ENCODE measurements at regions not wholly inside any gene's neighbourhood (a gene's known extent, or its start where the extent isn't known, plus 50 kb on each side); places are given as distances from the start of the nearest gene placed in this dataset.

DNA sequence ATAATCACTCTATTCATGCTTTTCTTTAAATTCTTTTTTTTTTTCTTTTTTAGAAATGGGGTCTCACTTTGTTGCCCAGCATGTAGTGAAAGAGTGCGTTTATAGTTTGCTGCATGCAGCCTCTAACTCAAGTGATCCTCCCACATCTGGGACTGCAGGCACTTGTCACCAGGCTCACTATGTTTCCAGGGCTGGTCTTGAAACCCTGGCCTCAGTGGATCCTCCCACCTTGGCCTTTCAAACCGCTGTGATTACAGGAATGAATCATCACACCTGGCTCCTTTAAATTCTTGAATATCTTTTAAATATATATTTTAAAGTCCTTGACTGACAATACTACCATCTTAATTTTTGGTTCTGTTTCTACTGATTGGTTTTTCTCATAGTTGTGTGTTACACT, 591.6 kb upstream of the KCND2 start:
- TF ChIP-seq, protein P1, sequence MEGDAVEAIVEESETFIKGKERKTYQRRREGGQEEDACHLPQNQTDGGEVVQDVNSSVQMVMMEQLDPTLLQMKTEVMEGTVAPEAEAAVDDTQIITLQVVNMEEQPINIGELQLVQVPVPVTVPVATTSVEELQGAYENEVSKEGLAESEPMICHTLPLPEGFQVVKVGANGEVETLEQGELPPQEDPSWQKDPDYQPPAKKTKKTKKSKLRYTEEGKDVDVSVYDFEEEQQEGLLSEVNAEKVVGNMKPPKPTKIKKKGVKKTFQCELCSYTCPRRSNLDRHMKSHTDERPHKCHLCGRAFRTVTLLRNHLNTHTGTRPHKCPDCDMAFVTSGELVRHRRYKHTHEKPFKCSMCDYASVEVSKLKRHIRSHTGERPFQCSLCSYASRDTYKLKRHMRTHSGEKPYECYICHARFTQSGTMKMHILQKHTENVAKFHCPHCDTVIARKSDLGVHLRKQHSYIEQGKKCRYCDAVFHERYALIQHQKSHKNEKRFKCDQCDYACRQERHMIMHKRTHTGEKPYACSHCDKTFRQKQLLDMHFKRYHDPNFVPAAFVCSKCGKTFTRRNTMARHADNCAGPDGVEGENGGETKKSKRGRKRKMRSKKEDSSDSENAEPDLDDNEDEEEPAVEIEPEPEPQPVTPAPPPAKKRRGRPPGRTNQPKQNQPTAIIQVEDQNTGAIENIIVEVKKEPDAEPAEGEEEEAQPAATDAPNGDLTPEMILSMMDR (IDR thresholded peaks at IDR 0.05; ENCODE audit: poor library complexity, severe bottlenecking), result no peak

DNA sequence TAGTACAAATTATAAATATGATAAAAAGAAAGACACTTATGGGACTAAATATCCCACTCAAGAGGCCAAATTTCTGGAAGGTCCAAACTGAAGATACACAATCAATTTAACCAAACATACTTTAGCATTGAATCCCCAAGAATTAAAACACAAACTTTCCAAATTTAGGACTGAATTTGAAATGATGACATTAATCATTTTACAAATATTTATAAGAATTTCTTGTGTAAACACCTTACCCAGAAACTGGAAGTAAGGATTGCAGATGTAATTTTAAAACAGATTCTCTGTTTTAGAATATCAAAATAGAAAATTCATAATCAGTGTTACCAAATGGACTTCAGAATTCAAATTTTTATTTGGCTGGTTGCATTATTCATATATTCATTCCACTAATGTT, 588.2 kb upstream of the KCND2 start:
- DNase-seq (ENCODE audit: low spot score) (no peak), ATAC-seq (ENCODE audit: low read depth) (no peak)
- Histone ChIP-seq H3K36me3 (ENCODE audit: low read depth) (no peaks in the 10 kb centered on the region), H3K4me3 (ENCODE audit: severe bottlenecking) (no peak overlapping the region), H3K27me3 (ENCODE audit: insufficient read depth, poor library complexity, severe bottlenecking) (no peaks in the 10 kb centered on the region), H3K27ac (ENCODE audit: poor library complexity, severe bottlenecking) (no peak overlapping the region), H3K9me3 (ENCODE audit: severe bottlenecking) (no peaks in the 10 kb centered on the region), H3K4me1 (ENCODE audit: insufficient read depth, poor library complexity, severe bottlenecking) (no peaks in the 10 kb centered on the region)
- TF ChIP-seq, protein P1 (IDR thresholded peaks at IDR 0.05; ENCODE audit: poor library complexity, severe bottlenecking), result no peak

More for the DNA sequence above, 591.6 kb upstream of the KCND2 start:
- no peaks in the 10 kb centered on the region for H3K4me1 ChIP-seq (ENCODE audit: insufficient read depth, poor library complexity, severe bottlenecking)
- no peaks in the 10 kb centered on the region for H3K27me3 ChIP-seq (ENCODE audit: insufficient read depth, poor library complexity, severe bottlenecking)
- no peaks in the 10 kb centered on the region for H3K9me3 ChIP-seq (ENCODE audit: severe bottlenecking)
- ATAC-seq (ENCODE audit: low read depth), result no peak
- no peaks in the 10 kb centered on the region for H3K36me3 ChIP-seq (ENCODE audit: low read depth)
- no peak overlapping the region for H3K27ac ChIP-seq (ENCODE audit: poor library complexity, severe bottlenecking)
- no peak for DNase-seq (ENCODE audit: low spot score)
- no peak overlapping the region for H3K4me3 ChIP-seq (ENCODE audit: severe bottlenecking)

DNA sequence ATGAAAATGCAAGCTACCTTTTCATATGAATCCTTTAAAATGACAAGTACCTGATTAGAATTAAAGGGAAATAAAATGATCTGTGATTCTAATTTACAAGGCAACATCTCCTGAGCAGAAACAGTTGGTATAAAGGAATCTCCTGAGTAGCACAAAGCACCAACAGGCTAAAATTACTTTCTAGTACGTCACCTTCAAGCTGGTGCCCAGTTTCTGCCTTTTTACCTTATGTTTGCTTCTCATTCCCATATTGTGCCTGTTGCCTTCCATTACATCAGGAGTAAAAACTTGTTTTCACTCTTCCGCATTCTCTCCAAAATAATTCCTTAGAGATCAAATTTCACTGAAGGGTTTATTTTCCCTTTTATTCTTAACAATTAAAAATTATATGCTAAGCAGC, 587.1 kb upstream of the KCND2 start:
- H3K4me1 ChIP-seq (ENCODE audit: insufficient read depth, poor library complexity, severe bottlenecking), result no peaks in the 10 kb centered on the region
- no peaks in the 10 kb centered on the region for H3K36me3 ChIP-seq (ENCODE audit: low read depth)
- ATAC-seq (ENCODE audit: low read depth) (no peak), DNase-seq (ENCODE audit: low spot score) (no peak)
- TF ChIP-seq, protein P1 (IDR thresholded peaks at IDR 0.05; ENCODE audit: poor library complexity, severe bottlenecking), result no peak
- H3K9me3 ChIP-seq (ENCODE audit: severe bottlenecking), result no peaks in the 10 kb centered on the region
- no peaks in the 10 kb centered on the region for H3K27me3 ChIP-seq (ENCODE audit: insufficient read depth, poor library complexity, severe bottlenecking)
- no peak overlapping the region for H3K4me3 ChIP-seq (ENCODE audit: severe bottlenecking)
- H3K27ac ChIP-seq (ENCODE audit: poor library complexity, severe bottlenecking), result no peak overlapping the region

DNA sequence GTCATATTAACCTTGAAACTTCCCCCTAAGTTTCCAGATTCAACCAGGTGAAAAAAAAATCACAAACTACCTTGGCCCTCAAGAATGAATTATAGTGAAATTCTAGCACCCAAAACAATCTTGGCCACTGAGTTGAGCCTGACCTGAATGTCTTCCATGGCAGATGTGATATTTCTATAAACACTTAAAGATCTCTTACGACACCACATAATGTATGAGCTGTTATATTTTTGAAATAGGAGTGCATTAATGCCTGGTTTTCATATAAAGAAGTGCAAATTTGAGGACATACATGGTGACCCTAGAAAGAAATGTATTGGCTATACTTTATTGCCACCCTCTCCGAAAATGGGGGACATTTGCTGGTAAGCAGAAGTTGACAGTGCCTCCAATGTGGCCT, 584.1 kb upstream of the KCND2 start:
- Histone ChIP-seq H3K4me1 (ENCODE audit: insufficient read depth, poor library complexity, severe bottlenecking) (no peaks in the 10 kb centered on the region), H3K9me3 (ENCODE audit: severe bottlenecking) (no peaks in the 10 kb centered on the region), H3K36me3 (ENCODE audit: low read depth) (no peaks in the 10 kb centered on the region), H3K27ac (ENCODE audit: poor library complexity, severe bottlenecking) (no peak overlapping the region), H3K4me3 (ENCODE audit: severe bottlenecking) (no peak overlapping the region), H3K27me3 (ENCODE audit: insufficient read depth, poor library complexity, severe bottlenecking) (no peaks in the 10 kb centered on the region)
- no peak for DNase-seq (ENCODE audit: low spot score)
- TF ChIP-seq, protein P1 (IDR thresholded peaks at IDR 0.05; ENCODE audit: poor library complexity, severe bottlenecking), result no peak
- ATAC-seq (ENCODE audit: low read depth), result no peak

DNA sequence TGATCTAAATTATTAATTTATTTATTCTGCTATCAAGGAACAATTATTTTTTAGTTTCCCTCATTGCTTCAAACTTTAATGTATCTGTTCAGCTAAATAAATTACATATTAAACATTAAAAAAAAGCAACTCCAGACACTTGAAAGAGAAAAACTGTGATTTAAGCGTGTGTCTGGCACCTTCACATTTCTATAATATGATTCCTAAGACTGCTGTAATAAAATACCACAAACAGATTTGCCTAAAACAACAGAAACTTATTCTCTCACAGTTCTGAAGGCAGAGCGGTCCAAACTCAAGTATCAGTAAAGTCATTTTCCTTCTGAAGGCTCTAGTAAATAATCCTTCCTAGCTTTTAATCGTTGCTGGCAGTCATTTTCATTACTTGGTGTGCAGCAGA, 580.4 kb upstream of the KCND2 start:
- H3K4me3 ChIP-seq (ENCODE audit: severe bottlenecking), result no peak overlapping the region
- DNase-seq (ENCODE audit: low spot score), result no peak
- H3K9me3 ChIP-seq (ENCODE audit: severe bottlenecking), result peaks cover 6% of the 10 kb centered on the region
- H3K4me1 ChIP-seq (ENCODE audit: insufficient read depth, poor library complexity, severe bottlenecking), result no peaks in the 10 kb centered on the region
- no peaks in the 10 kb centered on the region for H3K36me3 ChIP-seq (ENCODE audit: low read depth)
- H3K27ac ChIP-seq (ENCODE audit: poor library complexity, severe bottlenecking), result no peak overlapping the region
- TF ChIP-seq, protein P1 (IDR thresholded peaks at IDR 0.05; ENCODE audit: poor library complexity, severe bottlenecking), result no peak
- ATAC-seq (ENCODE audit: low read depth), result no peak
- H3K27me3 ChIP-seq (ENCODE audit: insufficient read depth, poor library complexity, severe bottlenecking), result no peaks in the 10 kb centered on the region

All from RWPE2 (cell line).